ENCODE measurements at regions not wholly inside any gene's neighbourhood (a gene's known extent, or its start where the extent isn't known, plus 50 kb on each side); places are given as distances from the start of the nearest gene placed in this dataset.
"Not testable (repeated sequence)": the region's sequence is repeated elsewhere in the genome, so short reads cannot be mapped to it uniquely, and the experiment has no call there.

DNA sequence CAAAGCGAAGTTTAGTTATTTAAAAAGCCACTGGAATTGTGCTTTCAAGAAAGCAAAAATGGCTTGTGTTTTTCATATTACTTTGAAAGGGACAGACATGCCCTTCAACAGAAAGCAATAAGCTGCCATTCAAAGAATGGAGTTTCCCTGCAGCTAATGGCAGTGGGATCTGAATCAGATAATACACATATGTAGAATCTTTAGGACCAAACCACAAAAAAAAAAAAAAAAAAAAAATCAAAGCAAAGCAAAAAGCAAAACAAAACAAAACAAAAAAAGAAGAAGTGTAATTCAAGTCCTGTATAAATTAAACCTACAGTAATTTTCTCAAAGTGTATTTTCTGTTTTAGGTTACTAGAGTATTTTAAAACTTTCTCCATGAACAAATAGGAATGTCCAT is 63.6 kb upstream of the ZNF217 start:
- intact Hi-C loops (cut with micrococcal nuclease): loop anchor here (2.0 to 5.0 kb wide), 2 partner anchors 74 to 260 kb away; no protein-coding TSS in a partner anchor
- Mint-ChIP-seq H3K27me3 (no peaks in the 10 kb centered on the region), H3K36me3 (ENCODE audit: low read depth) (no peaks in the 10 kb centered on the region), H3K27ac (peak overlapping the region; percentile 93), H3K9me3 (no peaks in the 10 kb centered on the region), H3K4me3 (peak overlapping the region; percentile 73), H3K4me1 (peaks cover 67% of the 10 kb centered on the region)
- DNase-seq: no peak

DNA sequence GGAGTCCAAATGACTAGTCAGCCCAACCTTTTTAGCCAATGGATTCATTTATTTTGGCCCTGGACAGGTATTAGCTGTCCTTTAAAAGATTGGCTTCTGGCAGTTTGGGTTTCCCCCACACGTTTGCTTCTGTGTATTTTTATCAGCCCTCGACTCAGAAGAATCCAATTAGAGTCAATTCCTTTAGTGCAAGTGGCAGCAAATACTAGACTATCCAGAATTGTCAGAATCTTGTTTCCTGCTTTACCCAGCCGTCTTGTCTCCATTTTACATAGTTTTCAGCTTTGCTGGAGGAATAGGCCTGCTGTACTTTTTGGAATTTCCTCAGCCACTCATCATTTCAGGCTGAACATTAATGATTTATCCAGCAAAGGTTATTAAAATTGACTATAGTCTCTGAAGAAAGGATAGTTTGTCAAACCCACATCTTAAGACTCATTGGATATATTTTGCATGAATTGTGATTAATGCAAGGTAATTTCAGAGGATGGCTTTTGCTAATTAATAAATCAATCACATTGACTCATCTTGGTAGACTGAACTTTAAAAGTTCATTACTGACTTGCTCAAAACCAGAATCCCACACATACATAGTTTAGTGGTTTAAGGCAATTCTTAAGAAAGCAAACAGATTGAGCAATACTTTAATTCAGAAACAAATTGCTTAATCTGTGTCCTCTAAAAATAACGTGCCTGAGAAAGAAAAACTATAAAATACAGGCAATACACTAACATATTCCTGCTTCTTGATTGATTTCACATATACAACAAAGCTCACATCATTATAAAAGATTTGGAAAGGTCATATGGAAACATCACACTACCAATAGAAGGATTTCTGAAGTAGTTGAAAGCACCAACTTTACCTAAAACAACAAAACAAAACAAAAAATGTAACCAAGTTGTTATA is 62.9 kb upstream of the ZNF217 start:
- peak overlapping the region; percentile 93 for H3K27ac Mint-ChIP-seq
- no peaks in the 10 kb centered on the region for H3K27me3 Mint-ChIP-seq
- H3K36me3 Mint-ChIP-seq (ENCODE audit: low read depth): no peaks in the 10 kb centered on the region
- peak overlapping the region; percentile 73 for H3K4me3 Mint-ChIP-seq
- intact Hi-C loops (cut with micrococcal nuclease): loop anchor here (1.0 to 5.0 kb wide), 6 partner anchors 13 to 261 kb away; no protein-coding TSS in a partner anchor
- DNase-seq: no peak
- no peaks in the 10 kb centered on the region for H3K9me3 Mint-ChIP-seq
- H3K4me1 Mint-ChIP-seq: peaks cover 68% of the 10 kb centered on the region

- Mint-ChIP-seq H3K27ac (peak overlapping the region; percentile 93), H3K4me3 (peak overlapping the region; percentile 73)
- intact Hi-C loops (cut with micrococcal nuclease): loop anchor here (1.0 to 5.0 kb wide), 6 partner anchors 12 to 262 kb away; no protein-coding TSS in a partner anchor
Observed at GRCh38 chr20:53655625-53656292, 62.1 kb upstream of the ZNF217 start.

GRCh38 chr20:53654932-53655624 is 61.4 kb upstream of the ZNF217 start:
- H3K9me3 Mint-ChIP-seq: no peaks in the 10 kb centered on the region
- no peak for DNase-seq
- H3K4me1 Mint-ChIP-seq: peaks cover 54% of the 10 kb centered on the region
- no peaks in the 10 kb centered on the region for H3K27me3 Mint-ChIP-seq
- intact Hi-C loops (cut with micrococcal nuclease): loop anchor here (5.0 kb wide), 1 partner anchor 262 kb away; no protein-coding TSS in a partner anchor
- no peak overlapping the region for H3K27ac Mint-ChIP-seq
- no peaks in the 10 kb centered on the region for H3K36me3 Mint-ChIP-seq (ENCODE audit: low read depth)
- H3K4me3 Mint-ChIP-seq: peak overlapping the region; percentile 39

More at GRCh38 chr20:53655625-53656292, 62.1 kb upstream of the ZNF217 start:
- H3K36me3 Mint-ChIP-seq (ENCODE audit: low read depth): no peaks in the 10 kb centered on the region
- peaks cover 60% of the 10 kb centered on the region for H3K4me1 Mint-ChIP-seq
- no peak for DNase-seq
- H3K27me3 Mint-ChIP-seq: no peaks in the 10 kb centered on the region
- no peaks in the 10 kb centered on the region for H3K9me3 Mint-ChIP-seq

DNA sequence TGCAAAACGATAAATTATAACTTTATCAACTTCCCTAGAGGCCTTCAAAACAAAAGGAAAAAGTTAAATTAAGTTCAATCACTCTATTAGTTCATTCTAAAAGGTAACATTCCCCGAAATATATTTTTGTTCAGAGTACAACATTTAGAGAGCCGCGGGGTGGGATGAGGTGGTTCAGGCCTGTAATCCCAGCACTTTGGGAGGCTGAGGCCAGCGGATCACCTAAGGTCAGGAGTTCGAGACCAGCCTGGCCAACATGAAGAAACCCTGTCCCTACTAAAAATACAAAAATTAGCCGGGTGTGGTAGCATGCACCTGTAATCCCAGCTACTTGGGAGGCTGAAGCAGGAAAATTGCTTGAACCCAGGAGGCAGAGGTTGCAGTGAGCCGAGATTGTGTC is 60.9 kb upstream of the ZNF217 start:
- H3K4me1 Mint-ChIP-seq: peaks cover 51% of the 10 kb centered on the region
- H3K27ac Mint-ChIP-seq; H3K27me3 Mint-ChIP-seq; intact Hi-C loops (cut with micrococcal nuclease); H3K36me3 Mint-ChIP-seq (ENCODE audit: low read depth); H3K9me3 Mint-ChIP-seq; H3K4me3 Mint-ChIP-seq; DNase-seq: not testable (repeated sequence)

DNA sequence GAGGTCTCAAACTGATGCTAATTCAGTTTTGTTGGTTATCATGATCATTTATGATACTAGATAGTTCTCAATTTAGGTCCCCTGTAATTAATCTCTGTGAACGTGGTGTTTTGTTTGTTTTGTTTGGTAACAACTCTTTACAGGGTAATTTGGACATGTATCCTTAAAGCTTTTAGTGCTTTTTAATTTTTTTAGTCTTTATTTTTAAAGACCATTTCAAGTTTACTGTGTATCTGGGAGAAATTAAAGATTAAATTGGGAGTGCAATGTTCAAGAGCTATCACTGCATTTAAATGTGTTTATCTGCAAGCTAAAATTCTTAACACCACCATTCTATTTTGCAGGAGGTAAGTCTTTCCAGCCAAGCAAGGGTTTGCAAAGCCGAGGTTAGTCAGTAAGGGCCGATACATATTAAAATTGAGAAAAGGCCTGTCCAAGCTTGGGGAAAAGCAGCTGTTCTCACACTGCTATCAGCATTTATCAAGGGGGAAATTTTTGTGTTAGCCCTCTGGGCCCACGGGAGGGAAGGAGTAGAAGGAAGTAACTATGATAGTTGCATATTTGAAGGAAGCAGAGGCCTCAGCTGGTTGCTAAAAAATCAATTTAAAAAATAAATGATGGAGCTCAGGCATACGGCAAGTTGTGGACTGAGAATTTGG is 59.3 kb upstream of the ZNF217 start:
- DNase-seq: peak; percentile 61
- Mint-ChIP-seq H3K27me3 (no peaks in the 10 kb centered on the region), H3K36me3 (ENCODE audit: low read depth) (no peaks in the 10 kb centered on the region), H3K4me1 (peaks cover 46% of the 10 kb centered on the region), H3K9me3 (no peaks in the 10 kb centered on the region), H3K27ac (peak overlapping the region; percentile 99), H3K4me3 (peak overlapping the region; percentile 87)
- intact Hi-C loops (cut with micrococcal nuclease): loop anchor here (1.0 to 2.0 kb wide), 6 partner anchors 7 to 73 kb away; no protein-coding TSS in a partner anchor

GRCh38 chr20:53652090-53652858 is 58.6 kb upstream of the ZNF217 start:
- no peaks in the 10 kb centered on the region for H3K27me3 Mint-ChIP-seq
- peaks cover 40% of the 10 kb centered on the region for H3K4me1 Mint-ChIP-seq
- H3K4me3 Mint-ChIP-seq: peak overlapping the region; percentile 87
- H3K36me3 Mint-ChIP-seq (ENCODE audit: low read depth): no peaks in the 10 kb centered on the region
- DNase-seq: peak; percentile 76
- intact Hi-C loops (cut with micrococcal nuclease): loop anchor here (1.0 to 2.0 kb wide), 6 partner anchors 8 to 72 kb away; no protein-coding TSS in a partner anchor
- no peaks in the 10 kb centered on the region for H3K9me3 Mint-ChIP-seq
- peak overlapping the region; percentile 99 for H3K27ac Mint-ChIP-seq

GRCh38 chr20:53649493-53649892 is 55.9 kb upstream of the ZNF217 start:
- intact Hi-C loops (cut with micrococcal nuclease); DNase-seq; H3K27ac Mint-ChIP-seq; H3K4me3 Mint-ChIP-seq; H3K9me3 Mint-ChIP-seq; H3K27me3 Mint-ChIP-seq; H3K36me3 Mint-ChIP-seq (ENCODE audit: low read depth): not testable (repeated sequence)
- peaks cover 27% of the 10 kb centered on the region for H3K4me1 Mint-ChIP-seq

DNA sequence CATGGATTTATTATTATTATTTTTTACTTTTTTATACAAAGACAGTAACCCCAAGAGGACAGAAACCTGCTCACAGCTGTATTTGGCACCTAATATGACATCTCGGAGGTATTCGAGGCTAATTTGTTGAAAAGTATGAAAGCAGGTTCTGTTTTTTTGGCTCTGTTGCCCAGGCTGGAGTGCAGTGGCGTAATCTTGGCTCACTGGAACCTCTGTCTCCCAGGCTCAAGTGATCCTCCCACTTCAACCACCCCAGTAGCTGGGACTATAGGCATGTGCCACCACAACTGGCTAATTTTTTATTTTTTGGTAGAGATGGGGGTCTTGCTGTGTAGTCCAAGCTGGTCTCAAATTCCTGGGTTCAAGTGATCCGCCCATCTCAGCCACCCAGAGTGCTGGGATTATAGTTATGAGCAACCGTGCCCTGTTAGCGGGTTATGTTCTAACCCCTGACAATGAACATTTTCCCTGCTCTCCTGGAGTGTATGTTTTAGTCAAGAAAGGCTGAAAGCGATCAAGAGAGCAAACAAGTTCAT is 53.7 kb upstream of the ZNF217 start:
- Mint-ChIP-seq H3K4me3 (no peak overlapping the region), H3K27ac (no peak overlapping the region), H3K4me1 (peaks cover 21% of the 10 kb centered on the region), H3K27me3 (no peaks in the 10 kb centered on the region), H3K36me3 (ENCODE audit: low read depth) (no peaks in the 10 kb centered on the region), H3K9me3 (no peaks in the 10 kb centered on the region)
- intact Hi-C loops (cut with micrococcal nuclease): no loop called here
- no peak for DNase-seq

DNA sequence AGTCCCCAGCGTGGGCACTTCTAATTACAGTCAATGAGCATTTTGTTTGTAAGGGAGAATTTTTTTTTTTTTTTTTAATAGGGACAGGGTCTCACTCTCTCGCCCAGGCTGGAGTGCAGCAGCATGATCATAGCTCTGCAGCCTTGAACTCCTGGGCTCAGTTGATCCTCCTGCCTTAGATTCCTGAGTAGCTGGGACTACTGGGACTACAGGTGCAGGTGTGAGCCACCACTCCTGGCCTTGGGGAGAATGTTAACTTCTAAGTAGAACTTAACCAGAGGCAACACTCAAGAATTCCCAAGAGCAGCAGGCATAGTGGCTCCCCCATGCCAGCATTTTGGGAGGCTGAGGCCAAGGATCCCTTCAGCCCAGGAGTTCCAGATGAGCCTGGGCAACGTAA is 52.9 kb upstream of the ZNF217 start:
- Mint-ChIP-seq H3K4me1 (peaks cover 21% of the 10 kb centered on the region), H3K27me3 (no peaks in the 10 kb centered on the region), H3K9me3 (no peaks in the 10 kb centered on the region), H3K36me3 (ENCODE audit: low read depth) (no peaks in the 10 kb centered on the region), H3K4me3 (no peak overlapping the region), H3K27ac (no peak overlapping the region)
- DNase-seq: no peak
- intact Hi-C loops (cut with micrococcal nuclease): no loop called here

- intact Hi-C loops (cut with micrococcal nuclease): no loop called here
- Mint-ChIP-seq H3K4me1 (peaks cover 26% of the 10 kb centered on the region), H3K27ac (no peak overlapping the region), H3K27me3 (no peaks in the 10 kb centered on the region), H3K4me3 (no peak overlapping the region), H3K9me3 (no peaks in the 10 kb centered on the region), H3K36me3 (ENCODE audit: low read depth) (no peaks in the 10 kb centered on the region)
- DNase-seq: no peak
Observed at GRCh38 chr20:53645582-53645897, 51.9 kb upstream of the ZNF217 start.

- intact Hi-C loops (cut with micrococcal nuclease): loop anchor here (5.0 kb wide), 4 partner anchors 108 to 303 kb away; no protein-coding TSS in a partner anchor
- not testable (repeated sequence) for H3K4me3 Mint-ChIP-seq, DNase-seq
Observed at GRCh38 chr20:53644108-53644507, 50.5 kb upstream of the ZNF217 start.

More at GRCh38 chr20:53644108-53644507, 50.5 kb upstream of the ZNF217 start:
- not testable (repeated sequence) for H3K27me3 Mint-ChIP-seq; H3K9me3 Mint-ChIP-seq; H3K27ac Mint-ChIP-seq; H3K36me3 Mint-ChIP-seq (ENCODE audit: low read depth)
- peaks cover 33% of the 10 kb centered on the region for H3K4me1 Mint-ChIP-seq

Data from activated CD4-positive, alpha-beta T cell treated with anti-CD3 and anti-CD28 coated beads, Interleukin-2, amount 10 ng/mL, durations not matched to agents 24 days and 14 days (primary cell).